ENCODE measurements at regions not wholly inside any gene's neighbourhood (a gene's known extent, or its start where the extent isn't known, plus 50 kb on each side); places are given as distances from the start of the nearest gene placed in this dataset.

DNA sequence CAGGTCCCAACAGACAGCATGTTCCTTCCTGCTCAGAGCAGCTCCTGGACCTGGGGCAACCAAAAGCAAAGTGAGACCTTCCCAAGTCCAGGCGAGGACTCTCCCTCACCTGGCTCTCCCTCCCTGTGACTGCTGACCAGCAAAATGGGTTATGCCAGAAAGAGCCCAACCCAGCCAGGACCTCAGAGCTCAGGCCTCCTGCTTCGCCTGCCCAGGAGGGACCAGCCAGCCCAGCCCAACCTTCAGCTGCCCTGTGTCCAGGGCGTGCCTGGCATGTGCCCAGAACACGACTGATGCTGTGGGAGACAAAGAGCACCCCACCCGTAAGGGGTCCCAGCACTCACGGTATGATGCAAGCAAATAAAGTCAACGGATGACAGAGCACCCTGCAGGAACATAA, 74.0 kb upstream of the CST7 start:
- no peak for DNase-seq

DNA sequence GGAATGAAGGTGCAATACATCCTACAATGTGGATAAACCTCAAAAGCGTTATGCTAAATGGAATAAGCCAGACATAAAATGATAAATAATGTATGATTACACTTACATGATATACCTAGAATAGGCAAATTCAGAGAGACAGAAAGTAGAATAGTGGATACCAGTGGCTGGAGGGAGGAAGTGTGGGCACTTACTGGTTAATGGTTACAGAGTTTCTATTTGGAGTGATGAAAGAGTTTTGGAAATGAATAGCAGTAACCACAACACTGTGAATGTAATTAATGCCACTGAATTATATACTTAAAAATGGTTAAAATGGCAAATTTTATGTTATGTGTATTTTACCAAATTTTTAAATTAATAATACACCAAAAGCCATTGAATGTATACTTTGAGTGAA, 71.4 kb upstream of the CST7 start:
- no peak for DNase-seq

- no peak for DNase-seq
Measured at GRCh38 chr20:24878657-24879056, 70.4 kb upstream of the CST7 start.

- no peak for DNase-seq
Measured at GRCh38 chr20:24879875-24880274, 69.2 kb upstream of the CST7 start.

GRCh38 chr20:24880356-24880755, 68.7 kb upstream of the CST7 start:
- DNase-seq: no peak

DNA sequence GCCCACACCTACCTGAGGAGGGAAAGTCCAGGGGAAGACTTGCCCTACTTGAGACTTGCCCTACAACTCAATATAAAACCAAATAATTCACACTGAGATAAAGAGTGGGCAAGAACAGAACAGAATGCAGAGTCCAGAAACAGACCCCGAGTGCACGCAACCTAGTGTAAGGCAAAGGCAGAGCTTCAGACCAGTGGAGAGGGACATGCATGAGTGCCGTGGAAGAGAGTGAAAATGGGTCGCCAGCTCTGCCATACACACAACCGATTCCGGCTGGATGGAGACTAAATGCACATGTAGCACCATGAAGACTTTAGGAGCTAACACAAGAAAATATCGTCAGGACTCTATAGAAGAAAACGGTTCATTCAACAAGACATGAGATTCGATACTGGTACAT, 58.8 kb upstream of the CST7 start:
- no peak for DNase-seq

DNA sequence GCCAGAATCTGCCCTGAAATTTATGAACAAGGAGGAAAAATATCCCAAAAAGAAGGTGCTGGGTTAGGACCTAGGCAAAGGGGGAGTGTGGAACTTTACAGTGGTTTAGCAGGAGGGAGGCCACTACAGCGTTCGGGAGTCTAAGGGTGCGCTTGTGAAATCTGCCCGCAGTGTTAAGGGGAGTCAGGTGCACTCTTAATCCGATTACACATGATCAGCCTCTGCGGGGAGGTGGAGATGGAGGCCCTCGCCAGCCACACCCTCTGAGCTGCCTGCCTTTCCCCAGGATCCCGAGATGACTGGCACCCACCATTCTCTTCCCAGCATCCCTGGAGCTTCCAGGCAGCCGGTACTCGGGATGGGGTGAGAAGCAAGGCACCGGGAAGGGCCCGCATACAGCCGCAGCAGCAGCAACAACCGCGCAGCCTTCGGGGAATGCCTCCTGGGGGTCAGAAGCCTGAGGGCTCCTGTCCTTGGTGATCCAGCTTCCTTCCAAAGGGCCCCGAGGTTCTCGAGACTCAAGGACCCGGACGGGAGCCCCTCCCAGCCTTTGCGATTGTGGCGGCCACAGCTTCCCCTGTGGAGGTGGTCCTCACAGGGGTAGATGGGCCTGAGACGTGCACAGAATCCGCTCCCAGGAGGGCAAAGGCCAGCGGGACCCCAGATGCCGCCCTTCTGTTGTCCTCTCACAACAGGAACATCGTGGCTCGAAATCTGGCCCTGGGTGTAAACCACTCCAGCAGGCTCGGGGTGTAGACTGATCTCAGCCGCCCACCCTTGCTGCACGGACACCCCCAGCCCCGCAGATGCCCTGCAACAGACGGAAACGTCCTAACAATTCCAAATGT, 57.3 kb upstream of the CST7 start:
- no peak for DNase-seq

- DNase-seq: no peak
Measured at GRCh38 chr20:24892522-24892921, 56.5 kb upstream of the CST7 start.

- DNase-seq: no peak
Measured at GRCh38 chr20:24892931-24893330, 56.1 kb upstream of the CST7 start.

DNA sequence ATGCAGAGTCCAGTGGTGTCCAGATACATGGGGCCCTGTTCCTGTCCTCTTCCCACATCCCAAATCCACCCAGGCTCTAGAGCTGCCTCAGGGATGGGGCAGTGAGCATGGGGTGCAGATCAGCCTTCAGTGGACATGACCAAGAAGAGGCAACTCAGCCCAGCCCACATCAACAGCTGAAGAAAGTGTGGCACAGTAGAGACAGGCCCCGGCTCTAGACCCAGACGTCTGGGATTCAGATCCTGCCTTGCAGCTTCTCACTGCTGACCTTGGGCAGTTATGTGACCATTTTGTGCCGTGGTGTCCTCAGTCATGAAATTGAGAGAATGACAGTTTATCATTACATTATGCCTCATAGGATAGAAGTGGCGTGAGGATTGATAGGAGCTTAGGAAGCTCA, 54.6 kb upstream of the CST7 start:
- DNase-seq: no peak

GRCh38 chr20:24894967-24895366, 54.1 kb upstream of the CST7 start:
- DNase-seq: no peak

DNA sequence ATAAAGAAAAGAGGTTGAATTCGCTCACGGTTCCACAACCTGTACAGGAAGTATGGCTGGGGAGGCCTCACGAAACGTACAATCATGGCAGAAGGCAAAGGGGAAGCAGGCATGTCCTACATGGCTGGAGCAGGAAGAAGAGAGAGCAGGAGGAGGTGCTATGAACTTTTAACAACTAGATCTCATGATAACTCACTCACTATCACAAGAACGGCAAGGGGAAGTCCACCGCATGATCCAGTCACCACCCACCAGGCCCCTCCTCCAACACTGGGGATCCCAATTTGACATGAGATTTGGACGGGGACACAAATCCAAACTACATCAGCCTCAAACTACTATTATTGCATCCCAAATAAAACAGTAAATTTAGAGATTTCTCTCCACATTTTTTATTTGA, 53.6 kb upstream of the CST7 start:
- DNase-seq: no peak

DNA sequence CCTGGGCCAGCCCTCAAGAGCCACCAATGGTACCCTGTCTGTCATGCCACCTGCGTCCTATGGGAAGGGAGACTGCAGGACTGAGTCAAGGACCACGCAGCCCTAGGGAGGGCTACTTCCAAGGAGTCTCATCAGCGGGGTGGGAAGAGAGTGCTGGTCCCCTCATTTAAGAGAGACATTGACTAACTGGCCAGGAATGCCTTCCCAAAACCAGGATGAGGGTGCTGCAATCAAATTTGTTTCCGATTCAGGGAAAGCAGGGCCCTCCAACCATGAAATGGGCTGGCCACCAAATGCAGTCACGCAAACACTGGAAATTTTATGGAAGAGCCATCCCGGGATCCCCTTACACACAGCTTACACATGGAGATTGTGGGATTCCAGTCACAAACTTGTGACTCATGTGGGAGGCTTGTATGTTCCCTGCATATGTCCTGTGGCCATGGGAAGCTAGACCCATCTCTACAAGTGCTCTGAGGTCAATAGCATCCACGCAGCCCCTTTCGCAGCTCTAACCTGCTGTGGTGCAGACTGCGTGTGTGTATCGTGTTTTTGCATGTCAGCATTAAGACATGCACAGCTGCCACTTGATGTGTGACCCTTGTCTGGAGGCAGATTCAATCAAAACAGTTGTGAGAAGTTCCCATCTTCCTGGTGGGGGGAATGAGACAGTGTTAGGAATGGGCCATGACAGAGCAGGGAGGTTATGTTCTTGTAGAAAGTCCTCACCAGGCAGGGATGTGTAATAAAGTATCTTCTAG, 53.0 kb upstream of the CST7 start:
- no peak for DNase-seq

DNA sequence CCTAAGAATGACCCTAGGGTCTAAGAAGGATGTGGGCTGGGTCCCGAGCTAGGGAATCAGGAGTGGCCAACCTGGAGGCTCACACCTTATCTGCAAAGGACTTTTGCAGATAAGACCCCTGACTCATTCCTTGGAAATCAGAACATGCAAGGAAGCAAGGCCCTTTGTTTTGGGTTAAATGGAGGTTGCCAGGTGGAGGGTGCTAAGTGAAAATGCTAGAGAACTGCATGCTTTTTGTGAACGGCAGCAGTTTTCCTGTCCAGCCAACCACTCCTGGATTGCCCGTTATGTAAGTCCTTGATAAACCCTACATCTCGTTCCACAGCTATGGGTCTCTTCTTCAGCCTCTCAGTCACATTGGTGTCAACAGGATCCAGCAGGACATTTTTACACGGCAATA, 52.1 kb upstream of the CST7 start:
- DNase-seq: no peak

- DNase-seq: no peak
Measured at GRCh38 chr20:24897974-24898373, 51.1 kb upstream of the CST7 start.

DNA sequence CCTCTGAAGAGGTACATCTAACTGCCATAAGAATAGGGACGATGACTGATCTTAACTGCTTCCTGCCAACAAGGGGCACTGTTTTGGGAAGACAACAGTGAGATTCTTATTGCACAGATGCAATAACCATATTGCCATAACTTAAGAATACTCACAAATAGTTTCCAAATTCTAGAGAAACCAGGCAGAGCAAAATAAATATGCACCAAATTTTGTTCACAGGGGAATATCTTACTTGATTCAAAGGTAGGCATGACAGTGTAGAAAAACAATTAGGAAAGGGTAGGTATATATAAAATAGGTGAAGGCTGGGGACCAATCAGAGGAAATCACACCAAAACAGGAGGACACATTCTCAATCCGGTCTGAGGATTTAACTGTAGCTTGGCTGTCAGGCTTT, 49.9 kb upstream of the CST7 start:
- no peak for DNase-seq

Data from SHP77 (cell line).